NB4 (cell line): ENCODE measurements at regions not wholly inside any gene's neighbourhood (a gene's known extent, or its start where the extent isn't known, plus 50 kb on each side); places are given as distances from the start of the nearest gene placed in this dataset.

Source experiments
- DNase-seq: peaks from one replicate; pipeline ENCODE4 v3.0.0; 2010; ENCODE audit warnings: low read depth
- H3K4me3 ChIP-seq: one replicate; pipeline ENCODE4 v1.5.1; 2011; ENCODE audit warnings: mild to moderate bottlenecking, low read depth, low read length, moderate library complexity
- CTCF ChIP-seq: IDR thresholded peaks from one replicate; pipeline ENCODE4 v1.5.1; 2012; ENCODE audit warnings: low read depth, low read length
- MYC ChIP-seq: IDR thresholded peaks from 2 replicates; pipeline ENCODE4 v1.6.1; 2011; ENCODE audit warnings: low read depth, low read length
- POLR2A ChIP-seq: IDR thresholded peaks from 2 replicates; pipeline ENCODE4 v1.6.1; 2011; ENCODE audit warnings: mild to moderate bottlenecking; ENCODE audit not compliant: insufficient read length; ENCODE audit errors: extremely low read depth
- TF ChIP-seq, protein P1 (sequence below): IDR thresholded peaks from 2 replicates; pipeline ENCODE4 v1.6.1; 2011; ENCODE audit warnings: low read depth, low read length

DNA sequence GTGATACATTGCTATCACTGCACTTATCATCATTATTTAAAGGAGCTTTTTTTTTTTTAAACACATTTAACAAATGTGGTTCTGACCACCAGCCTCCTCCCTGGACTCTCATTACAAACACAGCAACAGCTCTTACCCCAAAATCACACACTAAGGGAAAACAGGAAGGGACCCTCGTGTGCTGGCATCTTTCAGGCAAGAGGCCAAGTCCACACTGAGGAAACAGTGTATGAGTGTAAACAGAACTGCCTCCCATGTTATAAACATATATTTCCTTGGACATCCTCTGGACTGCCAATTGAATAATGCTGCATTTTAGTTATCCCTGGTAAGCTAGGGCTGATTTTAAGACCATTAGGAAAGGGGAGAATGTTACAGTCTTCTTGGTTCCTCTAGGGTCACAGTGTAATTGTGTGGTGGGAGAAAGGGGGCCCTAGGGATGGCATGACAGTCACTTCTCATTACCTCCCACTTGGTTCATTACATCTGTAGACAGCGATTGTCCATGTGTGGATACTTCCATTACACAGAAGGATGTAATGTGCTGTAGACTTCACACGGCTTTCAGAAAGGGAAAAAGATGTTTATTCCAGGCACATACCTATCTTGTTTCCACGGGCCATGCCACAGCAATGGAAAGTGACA, 244.6 kb upstream of the TET2 start:
- TF ChIP-seq MYC (no peak), CTCF (no peak), POLR2A (no peak)
- TF ChIP-seq, protein P1, sequence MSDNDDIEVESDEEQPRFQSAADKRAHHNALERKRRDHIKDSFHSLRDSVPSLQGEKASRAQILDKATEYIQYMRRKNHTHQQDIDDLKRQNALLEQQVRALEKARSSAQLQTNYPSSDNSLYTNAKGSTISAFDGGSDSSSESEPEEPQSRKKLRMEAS, result no peak
- DNase-seq, result no peak
- no peak overlapping the region for H3K4me3 ChIP-seq

DNA sequence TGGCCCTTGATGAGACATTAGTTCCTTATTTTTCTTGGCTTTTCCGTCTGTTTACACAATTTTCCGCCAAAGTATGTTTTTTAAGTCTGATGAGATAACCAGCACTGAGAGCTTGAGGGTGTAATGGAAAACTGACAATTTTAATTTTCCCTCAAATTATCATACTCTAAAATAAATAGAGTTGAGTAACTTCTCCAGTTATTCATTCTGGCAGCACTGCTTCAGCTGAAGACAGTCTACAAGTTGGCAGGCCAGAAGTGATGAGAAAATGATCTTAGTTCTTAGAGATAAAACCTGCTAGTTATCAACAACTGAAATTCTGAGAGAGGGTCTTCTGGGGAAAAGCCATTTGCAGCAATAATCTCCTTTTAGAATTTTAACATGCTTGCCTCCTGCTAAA, 241.6 kb upstream of the TET2 start:
- no peak overlapping the region for H3K4me3 ChIP-seq
- no peak for DNase-seq
- TF ChIP-seq MYC (no peak), CTCF (no peak), POLR2A (no peak)
- TF ChIP-seq, protein P1, result no peak

DNA sequence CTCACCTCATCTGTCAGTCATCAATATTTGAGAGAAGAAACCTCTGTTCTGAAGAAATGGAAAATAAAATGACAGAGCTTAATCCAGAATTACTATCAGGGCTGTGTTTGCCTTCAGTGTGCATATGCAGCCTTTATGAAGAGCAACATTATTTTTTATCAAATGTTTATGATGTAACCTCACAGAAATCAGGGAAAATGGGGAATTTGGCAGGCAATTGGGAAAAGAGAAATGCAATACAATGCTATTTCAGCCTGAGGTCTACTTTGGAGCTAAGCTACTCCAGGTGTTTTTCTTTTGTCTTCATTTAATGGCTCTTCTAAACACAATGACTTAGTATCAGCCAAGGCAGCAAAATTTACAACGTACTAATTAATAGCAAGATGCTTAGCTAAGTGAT, 241.1 kb upstream of the TET2 start:
- no peak overlapping the region for H3K4me3 ChIP-seq
- DNase-seq, result no peak
- TF ChIP-seq, protein P1, result no peak
- TF ChIP-seq MYC (no peak), POLR2A (no peak)

GRCh38 chr4:104906276-104906675, 240.4 kb upstream of the TET2 start:
- H3K4me3 ChIP-seq, result no peak overlapping the region
- TF ChIP-seq, protein P1, result no peak
- TF ChIP-seq POLR2A (no peak), MYC (no peak), CTCF (no peak)
- no peak for DNase-seq

DNA sequence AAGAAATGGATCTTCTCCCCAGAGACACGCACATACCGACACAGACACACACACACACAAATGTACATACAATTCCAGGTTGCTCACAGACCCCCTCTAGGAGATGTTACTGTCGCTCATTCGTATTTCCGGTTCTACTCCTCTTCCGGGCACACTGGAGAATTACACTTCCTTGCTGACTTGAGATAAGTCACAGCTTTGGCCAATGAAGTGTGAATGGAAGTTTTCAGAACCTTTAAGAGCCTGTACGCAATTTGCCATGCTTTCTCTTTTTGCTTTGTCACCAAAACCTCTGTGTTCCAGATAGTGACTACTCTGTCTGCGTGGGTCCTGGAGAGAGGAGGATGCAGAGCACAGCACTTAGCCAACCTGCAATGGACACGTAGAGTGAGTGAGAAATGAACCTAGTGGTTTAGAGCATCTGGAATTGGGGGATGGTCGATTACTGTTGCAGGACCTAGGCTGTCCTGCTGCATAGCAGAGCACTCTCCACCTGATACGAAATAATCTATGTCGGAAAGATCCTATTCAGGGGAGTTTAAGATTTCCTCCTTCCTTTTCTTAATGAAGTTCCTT, 239.5 kb upstream of the TET2 start:
- TF ChIP-seq, protein P1, result no peak
- no peak for TF ChIP-seq CTCF
- TF ChIP-seq MYC, result no peak
- TF ChIP-seq POLR2A, result no peak
- no peak overlapping the region for H3K4me3 ChIP-seq
- DNase-seq, result no peak

GRCh38 chr4:104907991-104908390, 238.7 kb upstream of the TET2 start:
- H3K4me3 ChIP-seq, result no peak overlapping the region
- TF ChIP-seq, protein P1, result no peak
- TF ChIP-seq MYC (no peak), CTCF (no peak), POLR2A (no peak)
- no peak for DNase-seq
